Erythroblast (primary cell): ENCODE measurements at regions not wholly inside any gene's neighbourhood (a gene's known extent, or its start where the extent isn't known, plus 50 kb on each side); places are given as distances from the start of the nearest gene placed in this dataset.

Experiments
- GATA1 ChIP-seq: IDR thresholded peaks from 2 replicates; pipeline ENCODE4 v1.6.1; 2011; ENCODE audit warnings: low read depth, mild to moderate bottlenecking, control low read depth, low read length, moderate library complexity
- POLR2A ChIP-seq: IDR thresholded peaks from 2 replicates; pipeline ENCODE4 v1.6.1; 2011; ENCODE audit warnings: mild to moderate bottlenecking, low read length

DNA sequence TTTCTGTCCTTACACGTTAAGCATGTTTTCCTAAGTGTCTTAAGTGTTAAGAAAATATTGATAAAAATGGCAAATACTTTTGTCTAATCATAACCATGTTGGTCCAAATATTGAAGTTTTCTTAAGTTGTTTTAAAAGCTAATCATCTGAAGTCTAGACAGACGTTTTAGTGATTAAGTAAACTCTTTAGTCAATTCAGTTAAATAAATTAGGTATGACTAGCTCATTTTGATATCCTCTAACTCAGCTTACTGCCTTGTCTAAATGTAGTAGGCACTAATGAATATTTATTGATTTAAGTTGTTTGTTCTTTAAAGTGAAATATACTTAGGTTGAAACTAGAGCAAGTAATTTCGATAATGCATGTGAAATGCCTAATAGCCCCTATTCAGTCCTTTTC lies 471.8 kb upstream of the CHST9 start:
- TF ChIP-seq POLR2A (no peak), GATA1 (no peak)
